Liver (tissue), 3 donors: ENCODE measurements at regions not wholly inside any gene's neighbourhood (a gene's known extent, or its start where the extent isn't known, plus 50 kb on each side); places are given as distances from the start of the nearest gene placed in this dataset.

ENCODE experiments used
- GABPA ChIP-seq, 2 donors: IDR thresholded peaks in 1 of 2; conservative IDR thresholded peaks in 1 of 2; 2 replicates each; pipeline ENCODE4 v1.6.1; 2016; ENCODE audit warnings: antibody characterized with exemption in 2 of 2, mild to moderate bottlenecking in 1 of 2, moderate library complexity in 1 of 2
- HNF4G ChIP-seq: IDR thresholded peaks from 2 replicates; pipeline ENCODE4 v1.6.1; 2016; ENCODE audit warnings: antibody characterized with exemption
- NR2F2 ChIP-seq: IDR thresholded peaks from 2 replicates; pipeline ENCODE4 v1.6.1; 2016; ENCODE audit warnings: antibody characterized with exemption
- RAD21 ChIP-seq, 2 donors: IDR thresholded peaks; 2 replicates each; pipeline ENCODE4 v1.6.1; 2016; ENCODE audit warnings: antibody characterized with exemption in 2 of 2, mild to moderate bottlenecking in 2 of 2
- YY1 ChIP-seq: IDR thresholded peaks from 2 replicates; pipeline ENCODE4 v1.6.1; 2016; ENCODE audit warnings: antibody characterized with exemption, mild to moderate bottlenecking
- TF ChIP-seq, protein P1 (sequence below): fragments of 150-350 bp; IDR thresholded peaks from 2 replicates; pipeline ENCODE4 v1.5.1; 2017; ENCODE audit warnings: improper control_type of control experiment, low read depth, low read length; ENCODE audit not compliant: missing input control
- TF ChIP-seq, protein P2 (sequence below): IDR thresholded peaks from 2 replicates; pipeline ENCODE4 v1.6.1; 2016; ENCODE audit warnings: antibody characterized with exemption
- donor health status: healthy.
- donor health status: healthy.

DNA sequence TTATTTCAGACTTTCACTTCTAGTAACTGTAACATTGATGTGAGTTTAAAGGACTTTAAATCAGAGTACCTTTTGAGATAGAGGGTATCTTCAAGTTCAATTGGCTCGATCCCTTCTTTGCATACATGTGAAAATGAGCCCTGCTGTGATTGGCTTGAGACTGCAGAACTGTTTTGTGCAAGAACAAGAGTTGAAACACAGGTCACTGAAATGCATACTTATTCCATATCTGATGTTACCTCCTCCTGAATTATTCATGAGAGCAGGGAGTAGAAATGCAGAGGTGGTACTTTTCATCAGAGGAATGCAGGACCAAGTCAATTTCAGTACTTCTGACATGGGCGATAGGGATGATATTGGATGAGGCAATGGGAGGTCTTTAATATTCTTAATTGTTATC lies 459.5 kb downstream of the TLR4 start:
- TF ChIP-seq, protein P1, sequence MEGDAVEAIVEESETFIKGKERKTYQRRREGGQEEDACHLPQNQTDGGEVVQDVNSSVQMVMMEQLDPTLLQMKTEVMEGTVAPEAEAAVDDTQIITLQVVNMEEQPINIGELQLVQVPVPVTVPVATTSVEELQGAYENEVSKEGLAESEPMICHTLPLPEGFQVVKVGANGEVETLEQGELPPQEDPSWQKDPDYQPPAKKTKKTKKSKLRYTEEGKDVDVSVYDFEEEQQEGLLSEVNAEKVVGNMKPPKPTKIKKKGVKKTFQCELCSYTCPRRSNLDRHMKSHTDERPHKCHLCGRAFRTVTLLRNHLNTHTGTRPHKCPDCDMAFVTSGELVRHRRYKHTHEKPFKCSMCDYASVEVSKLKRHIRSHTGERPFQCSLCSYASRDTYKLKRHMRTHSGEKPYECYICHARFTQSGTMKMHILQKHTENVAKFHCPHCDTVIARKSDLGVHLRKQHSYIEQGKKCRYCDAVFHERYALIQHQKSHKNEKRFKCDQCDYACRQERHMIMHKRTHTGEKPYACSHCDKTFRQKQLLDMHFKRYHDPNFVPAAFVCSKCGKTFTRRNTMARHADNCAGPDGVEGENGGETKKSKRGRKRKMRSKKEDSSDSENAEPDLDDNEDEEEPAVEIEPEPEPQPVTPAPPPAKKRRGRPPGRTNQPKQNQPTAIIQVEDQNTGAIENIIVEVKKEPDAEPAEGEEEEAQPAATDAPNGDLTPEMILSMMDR = no peak
- no peak for TF ChIP-seq YY1
- no peak for TF ChIP-seq NR2F2
- TF ChIP-seq RAD21 (IDR thresholded peaks at IDR 0.05) = no peak
- TF ChIP-seq GABPA (IDR thresholded peaks at IDR 0.05 in 1 of 2, conservative IDR thresholded peaks at IDR 0.05 in 1 of 2) = no peak
- TF ChIP-seq, protein P2, sequence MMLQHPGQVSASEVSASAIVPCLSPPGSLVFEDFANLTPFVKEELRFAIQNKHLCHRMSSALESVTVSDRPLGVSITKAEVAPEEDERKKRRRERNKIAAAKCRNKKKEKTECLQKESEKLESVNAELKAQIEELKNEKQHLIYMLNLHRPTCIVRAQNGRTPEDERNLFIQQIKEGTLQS = no peak
- no peak for TF ChIP-seq HNF4G
